ENCODE measurements at regions not wholly inside any gene's neighbourhood (a gene's known extent, or its start where the extent isn't known, plus 50 kb on each side); places are given as distances from the start of the nearest gene placed in this dataset.

DNA sequence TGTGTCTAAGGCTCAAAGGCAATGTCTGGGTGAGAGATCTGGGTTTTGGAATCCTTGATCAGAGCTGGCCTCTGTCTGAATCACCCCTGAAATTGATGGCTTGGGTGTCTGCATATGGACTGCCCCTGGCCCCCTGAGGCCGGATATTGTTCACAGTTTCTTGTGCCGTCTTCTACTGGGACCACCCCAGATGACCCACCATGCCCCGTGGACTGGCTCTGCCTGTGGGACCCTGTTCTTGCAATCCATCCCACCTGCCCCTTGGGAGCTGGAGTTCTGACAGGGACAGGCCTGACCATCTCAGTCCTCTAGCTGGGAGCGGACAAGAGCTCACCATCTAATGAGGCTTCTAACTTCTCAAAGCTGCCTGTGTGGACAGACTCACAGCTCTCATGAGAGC is 119.9 kb downstream of the FAM43A start:
- no peak overlapping the region for H3K27ac Mint-ChIP-seq (ENCODE audit: unreplicated experiment)
- no peaks in the 10 kb centered on the region for H3K36me3 Mint-ChIP-seq (ENCODE audit: insufficient read depth, unreplicated experiment)
- H3K4me3 Mint-ChIP-seq (ENCODE audit: low read depth, unreplicated experiment) = no peak overlapping the region
- intact Hi-C loops (cut with micrococcal nuclease; ENCODE audit: unreplicated experiment) = no loop called here
- H3K9me3 Mint-ChIP-seq (ENCODE audit: low read depth, unreplicated experiment) = no peaks in the 10 kb centered on the region
- TF ChIP-seq CTCF (IDR thresholded peaks at IDR 0.05; ENCODE audit: unreplicated experiment) = no peak
- CTCF ChIA-PET = no interaction called here
- no peaks in the 10 kb centered on the region for H3K4me1 Mint-ChIP-seq (ENCODE audit: low read depth, unreplicated experiment)
- no peak for DNase-seq
- BruUV-seq (replicated peaks) = no TSS peak
- H3K27me3 Mint-ChIP-seq (ENCODE audit: unreplicated experiment) = peaks cover 98% of the 10 kb centered on the region

- H3K27ac Mint-ChIP-seq (ENCODE audit: unreplicated experiment) = no peak overlapping the region
- BruUV-seq (replicated peaks) = no TSS peak
- CTCF ChIA-PET = no interaction called here
- intact Hi-C loops (cut with micrococcal nuclease; ENCODE audit: unreplicated experiment) = no loop called here
- TF ChIP-seq CTCF (IDR thresholded peaks at IDR 0.05; ENCODE audit: unreplicated experiment) = no peak
- no peak overlapping the region for H3K4me3 Mint-ChIP-seq (ENCODE audit: low read depth, unreplicated experiment)
- peaks cover 98% of the 10 kb centered on the region for H3K27me3 Mint-ChIP-seq (ENCODE audit: unreplicated experiment)
- H3K4me1 Mint-ChIP-seq (ENCODE audit: low read depth, unreplicated experiment) = no peaks in the 10 kb centered on the region
- no peaks in the 10 kb centered on the region for H3K9me3 Mint-ChIP-seq (ENCODE audit: low read depth, unreplicated experiment)
- no peak for DNase-seq
- no peaks in the 10 kb centered on the region for H3K36me3 Mint-ChIP-seq (ENCODE audit: insufficient read depth, unreplicated experiment)
These were observed 121.4 kb downstream of the FAM43A start for GRCh38 chr3:194806991-194807630.

- no peak for TF ChIP-seq CTCF (IDR thresholded peaks at IDR 0.05; ENCODE audit: unreplicated experiment)
- intact Hi-C loops (cut with micrococcal nuclease; ENCODE audit: unreplicated experiment) = no loop called here
- no peak overlapping the region for H3K4me3 Mint-ChIP-seq (ENCODE audit: low read depth, unreplicated experiment)
- peaks cover 98% of the 10 kb centered on the region for H3K27me3 Mint-ChIP-seq (ENCODE audit: unreplicated experiment)
- CTCF ChIA-PET = no interaction called here
- DNase-seq = peak; percentile 14
- no TSS peak for BruUV-seq (replicated peaks)
- H3K4me1 Mint-ChIP-seq (ENCODE audit: low read depth, unreplicated experiment) = no peaks in the 10 kb centered on the region
- H3K36me3 Mint-ChIP-seq (ENCODE audit: insufficient read depth, unreplicated experiment) = no peaks in the 10 kb centered on the region
- no peak overlapping the region for H3K27ac Mint-ChIP-seq (ENCODE audit: unreplicated experiment)
- no peaks in the 10 kb centered on the region for H3K9me3 Mint-ChIP-seq (ENCODE audit: low read depth, unreplicated experiment)
These were observed 123.0 kb downstream of the FAM43A start for GRCh38 chr3:194808640-194809097.

GRCh38 chr3:194809382-194809781 is 123.7 kb downstream of the FAM43A start:
- CTCF ChIA-PET = interaction anchor here (1.0 kb wide), 1 partner anchor 193 kb away, joined by 3 read pairs; no protein-coding TSS in a partner anchor
- Mint-ChIP-seq H3K36me3 (ENCODE audit: insufficient read depth, unreplicated experiment) (no peaks in the 10 kb centered on the region), H3K9me3 (ENCODE audit: low read depth, unreplicated experiment) (no peaks in the 10 kb centered on the region), H3K4me3 (ENCODE audit: low read depth, unreplicated experiment) (no peak overlapping the region), H3K27ac (ENCODE audit: unreplicated experiment) (no peak overlapping the region), H3K27me3 (ENCODE audit: unreplicated experiment) (peaks cover 98% of the 10 kb centered on the region), H3K4me1 (ENCODE audit: low read depth, unreplicated experiment) (no peaks in the 10 kb centered on the region)
- TF ChIP-seq CTCF (IDR thresholded peaks at IDR 0.05; ENCODE audit: unreplicated experiment) = no peak
- BruUV-seq (replicated peaks) = no TSS peak
- intact Hi-C loops (cut with micrococcal nuclease; ENCODE audit: unreplicated experiment) = no loop called here
- no peak for DNase-seq
